ENCODE measurements at regions not wholly inside any gene's neighbourhood (a gene's known extent, or its start where the extent isn't known, plus 50 kb on each side); places are given as distances from the start of the nearest gene placed in this dataset.

DNA sequence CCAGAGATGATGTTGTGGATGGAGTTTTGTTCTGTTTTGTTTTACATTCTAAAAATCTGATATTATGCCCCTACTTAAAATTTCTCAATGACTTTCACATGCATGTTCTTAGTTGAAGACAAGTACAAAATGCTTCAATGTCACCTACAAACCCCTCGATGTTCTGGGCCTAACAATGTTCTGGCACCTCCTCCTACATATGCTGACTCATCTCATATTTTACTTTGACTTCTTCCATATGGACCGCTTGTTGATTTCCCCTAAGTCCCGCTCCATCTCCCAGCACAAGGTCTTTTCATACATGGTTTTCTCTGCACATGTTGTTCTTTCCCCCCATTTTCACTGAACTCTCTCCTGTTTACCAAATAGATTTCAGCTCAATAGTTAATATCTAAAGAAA lies 441.4 kb downstream of the CNTN6 start:
- no peak for TF ChIP-seq CTCF (IDR thresholded peaks at IDR 0.05; ENCODE audit: unreplicated experiment)
- no peak overlapping the region for H3K4me3 Mint-ChIP-seq (ENCODE audit: unreplicated experiment)
- H3K9me3 Mint-ChIP-seq (ENCODE audit: unreplicated experiment), result peaks cover 23% of the 10 kb centered on the region
- no peak for DNase-seq (ENCODE audit: low spot score)
- H3K27ac Mint-ChIP-seq (ENCODE audit: unreplicated experiment), result no peak overlapping the region
- H3K36me3 Mint-ChIP-seq (ENCODE audit: low read depth, unreplicated experiment), result no peaks in the 10 kb centered on the region
- H3K4me1 Mint-ChIP-seq (ENCODE audit: unreplicated experiment), result no peaks in the 10 kb centered on the region
- peaks cover 1% of the 10 kb centered on the region for H3K27me3 Mint-ChIP-seq (ENCODE audit: unreplicated experiment)

- Mint-ChIP-seq H3K9me3 (ENCODE audit: unreplicated experiment) (peaks cover 17% of the 10 kb centered on the region), H3K4me1 (ENCODE audit: unreplicated experiment) (no peaks in the 10 kb centered on the region), H3K27me3 (ENCODE audit: unreplicated experiment) (peaks cover 1% of the 10 kb centered on the region), H3K27ac (ENCODE audit: unreplicated experiment) (no peak overlapping the region), H3K4me3 (ENCODE audit: unreplicated experiment) (no peak overlapping the region), H3K36me3 (ENCODE audit: low read depth, unreplicated experiment) (no peaks in the 10 kb centered on the region)
- no peak for DNase-seq (ENCODE audit: low spot score)
- no peak for TF ChIP-seq CTCF (IDR thresholded peaks at IDR 0.05; ENCODE audit: unreplicated experiment)
Observed at GRCh38 chr3:1535361-1535760, 442.5 kb downstream of the CNTN6 start.

GRCh38 chr3:1540686-1541085 lies 447.9 kb downstream of the CNTN6 start:
- H3K27ac Mint-ChIP-seq (ENCODE audit: unreplicated experiment), result no peak overlapping the region
- TF ChIP-seq CTCF (IDR thresholded peaks at IDR 0.05; ENCODE audit: unreplicated experiment), result no peak
- peaks cover 14% of the 10 kb centered on the region for H3K9me3 Mint-ChIP-seq (ENCODE audit: unreplicated experiment)
- H3K27me3 Mint-ChIP-seq (ENCODE audit: unreplicated experiment), result no peaks in the 10 kb centered on the region
- H3K36me3 Mint-ChIP-seq (ENCODE audit: low read depth, unreplicated experiment), result no peaks in the 10 kb centered on the region
- DNase-seq (ENCODE audit: low spot score), result no peak
- H3K4me3 Mint-ChIP-seq (ENCODE audit: unreplicated experiment), result no peak overlapping the region
- H3K4me1 Mint-ChIP-seq (ENCODE audit: unreplicated experiment), result no peaks in the 10 kb centered on the region

DNA sequence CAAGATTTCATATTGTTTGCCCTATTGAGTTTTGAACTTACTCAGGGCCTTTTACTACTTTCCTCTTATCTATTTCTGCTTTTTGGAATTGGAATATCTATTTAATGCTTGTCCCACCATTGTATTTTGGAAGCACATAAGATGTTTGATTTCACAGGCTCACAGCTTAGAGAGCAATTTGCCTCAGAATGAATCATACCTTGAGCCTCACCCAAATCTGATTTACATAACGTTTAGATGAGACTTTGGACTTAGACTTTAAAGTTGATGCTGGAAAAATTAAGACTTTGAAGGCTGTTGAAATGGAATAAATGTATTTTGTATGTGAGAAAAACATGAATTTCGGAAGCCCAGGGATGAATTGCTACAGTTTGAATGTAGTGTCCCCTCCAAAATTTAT lies 458.9 kb downstream of the CNTN6 start:
- Mint-ChIP-seq H3K9me3 (ENCODE audit: unreplicated experiment) (peaks cover 36% of the 10 kb centered on the region), H3K27me3 (ENCODE audit: unreplicated experiment) (peaks cover 1% of the 10 kb centered on the region)
- TF ChIP-seq CTCF (IDR thresholded peaks at IDR 0.05; ENCODE audit: unreplicated experiment), result no peak

GRCh38 chr3:1552831-1553230 lies 460.0 kb downstream of the CNTN6 start:
- Mint-ChIP-seq H3K4me3 (ENCODE audit: unreplicated experiment) (no peak overlapping the region), H3K27ac (ENCODE audit: unreplicated experiment) (no peak overlapping the region), H3K9me3 (ENCODE audit: unreplicated experiment) (peaks cover 29% of the 10 kb centered on the region), H3K4me1 (ENCODE audit: unreplicated experiment) (no peaks in the 10 kb centered on the region), H3K36me3 (ENCODE audit: low read depth, unreplicated experiment) (no peaks in the 10 kb centered on the region), H3K27me3 (ENCODE audit: unreplicated experiment) (peaks cover 1% of the 10 kb centered on the region)
- DNase-seq (ENCODE audit: low spot score), result no peak
- TF ChIP-seq CTCF (IDR thresholded peaks at IDR 0.05; ENCODE audit: unreplicated experiment), result no peak

More for the DNA sequence above, 458.9 kb downstream of the CNTN6 start:
- Mint-ChIP-seq H3K4me3 (ENCODE audit: unreplicated experiment) (no peak overlapping the region), H3K27ac (ENCODE audit: unreplicated experiment) (no peak overlapping the region), H3K4me1 (ENCODE audit: unreplicated experiment) (no peaks in the 10 kb centered on the region), H3K36me3 (ENCODE audit: low read depth, unreplicated experiment) (no peaks in the 10 kb centered on the region)
- DNase-seq (ENCODE audit: low spot score), result no peak

All from endothelial cell (in vitro differentiated cells).